LNCaP clone FGC (cell line): ENCODE measurements at regions not wholly inside any gene's neighbourhood (a gene's known extent, or its start where the extent isn't known, plus 50 kb on each side); places are given as distances from the start of the nearest gene placed in this dataset.

Experiments
- DNase-seq: peaks from one replicate; pipeline ENCODE4 v3.0.0-alpha.2; 2011; ENCODE audit warnings: low read depth
- H3K4me3 ChIP-seq: 2 replicates; pipeline ENCODE4 v1.5.1; 2011; ENCODE audit warnings: mild to moderate bottlenecking, low read depth, low read length, control low read depth
- TF ChIP-seq, protein P1 (sequence below): IDR thresholded peaks from 2 replicates; pipeline ENCODE4 v1.5.1; 2012; ENCODE audit warnings: mild to moderate bottlenecking; ENCODE audit not compliant: control insufficient read depth, insufficient read depth; ENCODE audit errors: extremely low read depth

DNA sequence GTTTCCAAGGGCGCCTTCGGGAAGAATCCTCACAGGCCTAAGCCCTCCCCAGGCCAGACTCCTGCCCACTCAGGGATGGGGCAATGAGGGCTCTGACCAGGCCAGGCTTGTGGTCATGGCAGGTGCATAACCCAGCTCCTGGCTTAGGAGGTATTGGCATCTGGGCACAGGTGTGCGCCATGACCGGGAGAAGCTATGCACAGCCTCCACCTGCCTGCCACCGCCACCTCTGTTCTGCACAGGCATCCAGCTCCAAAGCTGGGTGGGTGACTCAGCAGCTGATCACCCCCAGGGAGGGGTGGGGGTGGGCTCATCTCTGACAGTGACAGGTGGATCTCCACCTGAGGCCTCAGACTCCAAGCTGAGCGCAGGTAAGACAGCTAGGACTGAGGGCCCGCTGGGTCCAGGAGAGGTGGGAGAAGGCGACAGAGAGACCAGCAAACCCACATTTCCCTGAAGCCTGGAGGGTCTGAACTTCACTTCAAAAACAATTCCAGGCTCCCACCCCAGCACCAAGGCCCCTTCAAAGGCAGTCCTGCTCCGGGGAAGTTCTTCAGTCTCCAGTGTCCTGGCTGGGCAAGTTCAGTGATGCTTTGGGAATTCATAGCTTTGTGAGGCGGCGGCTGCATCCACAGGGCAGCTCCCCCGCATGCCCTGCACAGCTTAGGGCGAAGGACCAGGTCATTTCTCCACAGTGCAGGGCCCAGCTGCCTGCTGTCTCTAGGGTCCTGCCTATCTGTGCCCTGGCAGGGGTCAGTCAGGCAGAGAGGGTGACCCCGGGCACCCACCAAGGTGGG is 121.6 kb upstream of the SMURF2 start:
- TF ChIP-seq, protein P1, sequence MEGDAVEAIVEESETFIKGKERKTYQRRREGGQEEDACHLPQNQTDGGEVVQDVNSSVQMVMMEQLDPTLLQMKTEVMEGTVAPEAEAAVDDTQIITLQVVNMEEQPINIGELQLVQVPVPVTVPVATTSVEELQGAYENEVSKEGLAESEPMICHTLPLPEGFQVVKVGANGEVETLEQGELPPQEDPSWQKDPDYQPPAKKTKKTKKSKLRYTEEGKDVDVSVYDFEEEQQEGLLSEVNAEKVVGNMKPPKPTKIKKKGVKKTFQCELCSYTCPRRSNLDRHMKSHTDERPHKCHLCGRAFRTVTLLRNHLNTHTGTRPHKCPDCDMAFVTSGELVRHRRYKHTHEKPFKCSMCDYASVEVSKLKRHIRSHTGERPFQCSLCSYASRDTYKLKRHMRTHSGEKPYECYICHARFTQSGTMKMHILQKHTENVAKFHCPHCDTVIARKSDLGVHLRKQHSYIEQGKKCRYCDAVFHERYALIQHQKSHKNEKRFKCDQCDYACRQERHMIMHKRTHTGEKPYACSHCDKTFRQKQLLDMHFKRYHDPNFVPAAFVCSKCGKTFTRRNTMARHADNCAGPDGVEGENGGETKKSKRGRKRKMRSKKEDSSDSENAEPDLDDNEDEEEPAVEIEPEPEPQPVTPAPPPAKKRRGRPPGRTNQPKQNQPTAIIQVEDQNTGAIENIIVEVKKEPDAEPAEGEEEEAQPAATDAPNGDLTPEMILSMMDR = no peak
- no peak for DNase-seq

DNA sequence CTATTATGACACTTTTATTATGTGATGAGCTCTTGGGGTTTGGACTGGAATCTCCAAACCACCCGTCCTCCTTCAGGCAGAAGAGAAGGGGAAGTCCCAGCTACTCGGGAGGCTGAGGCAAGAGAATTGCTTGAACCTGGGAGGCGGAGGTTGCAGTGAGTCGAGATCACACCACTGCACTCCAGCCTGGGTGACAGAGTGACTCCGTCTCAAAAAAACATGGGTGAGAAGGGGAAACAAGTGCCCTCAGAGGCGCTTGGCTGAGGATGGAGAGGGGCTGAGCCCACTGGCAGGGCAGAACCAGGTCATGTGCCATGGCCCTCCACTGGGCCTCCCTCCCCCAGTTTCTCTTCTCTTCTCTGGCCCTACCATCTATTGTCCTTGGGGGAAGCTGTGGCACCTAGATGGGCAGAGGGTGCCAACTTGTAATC is 120.9 kb upstream of the SMURF2 start:
- no peak for DNase-seq

More for the DNA sequence above, 121.6 kb upstream of the SMURF2 start:
- H3K4me3 ChIP-seq = no peak overlapping the region

GRCh38 chr17:64781810-64782555 is 119.9 kb upstream of the SMURF2 start:
- TF ChIP-seq, protein P1 = no peak
- no peak for DNase-seq
- H3K4me3 ChIP-seq = no peak overlapping the region

More for the DNA sequence above, 120.9 kb upstream of the SMURF2 start:
- H3K4me3 ChIP-seq = no peak overlapping the region
- TF ChIP-seq, protein P1 = no peak

DNA sequence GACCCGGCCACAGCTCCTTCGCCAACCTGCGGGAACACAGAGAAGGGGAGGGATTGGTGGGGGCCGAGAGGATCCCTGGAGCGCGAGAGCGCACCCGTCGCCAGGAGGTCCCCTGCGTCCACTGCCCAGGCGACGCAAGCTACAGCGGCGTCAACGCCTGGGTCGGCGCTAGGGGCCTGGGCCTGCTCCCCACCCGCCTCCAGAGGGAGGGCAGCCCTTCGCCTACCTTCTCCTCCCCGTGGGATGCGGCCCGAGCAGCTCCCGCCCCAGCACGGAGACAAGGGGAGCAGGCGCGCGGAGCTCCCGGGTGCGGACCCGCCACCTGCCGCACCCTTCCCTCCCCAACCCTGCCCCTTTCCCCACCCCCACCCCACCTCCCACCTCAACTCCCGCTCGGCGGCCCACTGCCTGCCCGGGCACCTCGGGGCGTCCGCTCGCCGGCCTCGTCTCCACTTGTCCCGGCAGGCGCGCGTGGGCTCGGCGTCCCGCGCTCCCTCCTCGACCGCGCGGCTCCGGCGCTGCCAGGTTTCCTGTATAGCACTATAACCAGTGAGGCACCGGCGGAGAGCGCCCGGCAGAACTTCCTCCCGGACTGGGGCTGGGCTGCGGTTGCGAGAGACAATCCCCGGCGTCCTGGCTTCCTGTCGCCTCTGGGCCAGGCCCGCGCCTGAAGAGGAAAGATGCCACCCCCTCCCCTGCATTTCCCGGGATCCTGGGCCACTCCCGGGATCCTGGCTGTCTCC is 119.1 kb upstream of the SMURF2 start:
- DNase-seq = no peak
- TF ChIP-seq, protein P1 = no peak
- no peak overlapping the region for H3K4me3 ChIP-seq

DNA sequence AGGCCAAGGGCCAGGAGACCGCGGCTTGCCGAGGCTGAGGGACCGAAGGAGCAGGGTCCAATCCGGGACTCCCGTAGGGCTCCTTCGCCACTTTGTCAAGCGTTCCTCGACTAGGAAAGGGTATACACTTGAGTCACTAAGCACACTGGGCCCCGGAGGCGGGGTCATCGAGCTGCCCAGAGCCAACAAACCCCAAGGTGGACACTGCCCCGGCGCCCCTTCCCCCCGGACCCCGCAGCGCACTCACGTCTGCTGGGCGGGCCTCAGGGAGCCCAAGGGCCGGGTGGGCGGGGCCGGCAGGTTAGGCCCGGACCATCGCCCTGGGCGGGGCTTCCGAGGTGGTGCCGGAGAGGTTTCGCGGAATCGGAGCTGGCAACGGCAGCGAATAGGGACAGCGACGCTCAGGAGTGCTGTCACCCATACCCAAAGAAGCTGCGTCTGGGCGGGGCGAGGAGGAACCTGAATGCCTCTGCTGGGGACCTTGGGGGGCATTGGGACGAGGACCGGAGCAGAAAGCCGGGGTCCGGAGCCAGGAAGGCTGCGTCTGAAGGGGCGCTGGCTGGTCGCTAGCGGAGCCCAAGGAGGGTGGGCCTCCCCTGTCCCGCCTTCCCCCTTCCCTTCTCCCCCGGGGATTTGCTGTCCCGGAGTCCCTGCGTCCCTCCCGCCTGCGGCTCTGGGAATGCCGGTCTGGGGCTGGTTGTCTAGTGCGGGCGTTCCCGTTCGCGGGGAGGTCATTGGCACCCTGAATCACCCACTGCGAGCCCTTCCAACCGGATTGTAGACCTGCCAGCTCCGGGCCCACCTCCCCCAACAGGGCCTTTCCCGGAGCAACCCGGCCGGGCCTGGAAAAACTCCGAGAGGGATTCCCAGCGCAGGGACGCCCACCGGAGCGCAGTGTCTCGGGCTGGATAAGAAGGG is 118.2 kb upstream of the SMURF2 start:
- TF ChIP-seq, protein P1 = no peak
- DNase-seq = no peak
- H3K4me3 ChIP-seq = no peak overlapping the region
